OCI-LY3 (cell line): ENCODE measurements at regions not wholly inside any gene's neighbourhood (a gene's known extent, or its start where the extent isn't known, plus 50 kb on each side); places are given as distances from the start of the nearest gene placed in this dataset.

Source experiments
- H2AFZ ChIP-seq: fragments of 200-600, 300-600 bp; shearing (Covaris generic); 2 replicates; pipeline ENCODE4 v1.6.0; 2014; ENCODE audit warnings: antibody characterized with exemption, low read depth, low read length
- H3K27ac ChIP-seq: fragments of 200-600, 300-600 bp; sonication (generic); 2 replicates; pipeline ENCODE4 v1.5.1; 2014; ENCODE audit warnings: mild to moderate bottlenecking, low read length, moderate library complexity, mixed read lengths
- H3K27me3 ChIP-seq: fragments of 200-600, 300-600 bp; sonication (generic); 2 replicates; pipeline ENCODE4 v1.6.1; 2014; ENCODE audit warnings: low read depth, low read length, mixed read lengths
- H3K36me3 ChIP-seq: fragments of 200-600, 300-600 bp; sonication (generic); replicated peaks from 2 replicates; pipeline ENCODE3; 2014; ENCODE audit warnings: low read depth, low read length, mixed read lengths
- H3K4me1 ChIP-seq: fragments of 300-600, 200-600 bp; sonication (generic); 2 replicates; pipeline ENCODE4 v1.6.1; 2014; ENCODE audit warnings: low read length, mixed read lengths
- H3K4me2 ChIP-seq: fragments of 200-600, 300-600 bp; sonication (generic); 2 replicates; pipeline ENCODE4 v1.6.1; 2014; ENCODE audit warnings: low read length, mixed read lengths
- H3K4me3 ChIP-seq: fragments of 300-600, 200-600 bp; sonication (generic); 2 replicates; pipeline ENCODE4 v1.5.1; 2014; ENCODE audit warnings: antibody characterized with exemption, mild to moderate bottlenecking, low read length, moderate library complexity
- H3K79me2 ChIP-seq: fragments of 300-600, 200-600 bp; shearing (Covaris generic); 2 replicates; pipeline ENCODE4 v1.6.1; 2014; ENCODE audit warnings: mild to moderate bottlenecking, low read length, mixed read lengths
- H3K9ac ChIP-seq: fragments of 300-600, 200-600 bp; shearing (Covaris generic); 2 replicates; pipeline ENCODE4 v1.6.0; 2014; ENCODE audit warnings: mild to moderate bottlenecking, low read length, moderate library complexity
- H3K9me3 ChIP-seq: fragments of 200-600, 300-600 bp; shearing (Covaris generic); 2 replicates; pipeline ENCODE4 v1.6.1; 2014; ENCODE audit warnings: low read length, mixed read lengths; ENCODE audit not compliant: insufficient read depth
- H4K20me1 ChIP-seq: fragments of 200-600, 300-600 bp; sonication (generic); 2 replicates; pipeline ENCODE4 v1.6.1; 2016; ENCODE audit warnings: low read length, mixed read lengths; ENCODE audit not compliant: insufficient read depth
- CTCF ChIP-seq: fragments of 200-600, 300-600 bp; sonication (generic); IDR thresholded peaks from 2 replicates; pipeline ENCODE4 v1.5.1; 2014; ENCODE audit warnings: antibody characterized with exemption, low read length, low read depth
- EZH2phosphoT487 ChIP-seq: fragments of 200-600 bp; shearing (Covaris generic); IDR thresholded peaks from 2 replicates; pipeline ENCODE4 v1.6.1; 2018; ENCODE audit warnings: antibody characterized with exemption, mixed run types, low read depth

GRCh38 chr4:138399081-138399480, 156.9 kb upstream of the SLC7A11 start:
- Histone ChIP-seq H3K9ac (no peak overlapping the region), H3K36me3 (no peaks in the 10 kb centered on the region), H3K27me3 (no peaks in the 10 kb centered on the region), H3K27ac (no peak overlapping the region), H3K4me1 (no peaks in the 10 kb centered on the region; the same call in 1 of the 2 replicates), H3K4me2 (no peak overlapping the region), H3K79me2 (no peaks in the 10 kb centered on the region), H4K20me1 (no peaks in the 10 kb centered on the region), H3K4me3 (no peak overlapping the region), H2AFZ (no peak overlapping the region), H3K9me3 (no peaks in the 10 kb centered on the region)
- no peak for TF ChIP-seq CTCF
- TF ChIP-seq EZH2phosphoT487, result no peak

- H3K27ac ChIP-seq, result no peak overlapping the region
- no peaks in the 10 kb centered on the region for H4K20me1 ChIP-seq
- H3K27me3 ChIP-seq, result no peaks in the 10 kb centered on the region
- no peaks in the 10 kb centered on the region for H3K9me3 ChIP-seq
- no peak overlapping the region for H3K4me3 ChIP-seq
- peaks cover 4% of the 10 kb centered on the region for H3K4me1 ChIP-seq
- no peak overlapping the region for H3K9ac ChIP-seq
- no peak overlapping the region for H2AFZ ChIP-seq
- no peaks in the 10 kb centered on the region for H3K36me3 ChIP-seq
- no peak for TF ChIP-seq EZH2phosphoT487
- TF ChIP-seq CTCF, result no peak
- H3K4me2 ChIP-seq, result no peak overlapping the region
- H3K79me2 ChIP-seq, result no peaks in the 10 kb centered on the region
These were observed 156.2 kb upstream of the SLC7A11 start for GRCh38 chr4:138398322-138398721.

- H3K79me2 ChIP-seq, result no peaks in the 10 kb centered on the region
These were observed 151.9 kb upstream of the SLC7A11 start for GRCh38 chr4:138393886-138394610.

More at GRCh38 chr4:138393886-138394610, 151.9 kb upstream of the SLC7A11 start:
- no peak overlapping the region for H3K9ac ChIP-seq
- H3K4me2 ChIP-seq, result no peak overlapping the region
- no peaks in the 10 kb centered on the region for H3K27me3 ChIP-seq
- H2AFZ ChIP-seq, result no peak overlapping the region
- H3K27ac ChIP-seq, result no peak overlapping the region
- H3K9me3 ChIP-seq, result no peaks in the 10 kb centered on the region
- no peak for TF ChIP-seq EZH2phosphoT487
- TF ChIP-seq CTCF, result no peak
- H3K36me3 ChIP-seq, result no peaks in the 10 kb centered on the region
- H3K4me1 ChIP-seq, result peaks cover 19% of the 10 kb centered on the region
- H4K20me1 ChIP-seq, result no peaks in the 10 kb centered on the region
- H3K4me3 ChIP-seq, result no peak overlapping the region
